Left ventricle myocardium superior (tissue), 1 donor: ENCODE measurements at regions not wholly inside any gene's neighbourhood (a gene's known extent, or its start where the extent isn't known, plus 50 kb on each side); places are given as distances from the start of the nearest gene placed in this dataset.
A peak's percentile ranks its signal among the peaks of the same experiment; 100 is the strongest.

ENCODE experiments used
- ATAC-seq: fragments of 200-7000 bp; cut with Tn5 transposase; one replicate; pipeline ENCODE4 v1.9.1; 2020; ENCODE audit warnings: mild to moderate bottlenecking, moderate library complexity
- DNase-seq: peaks from one replicate; pipeline ENCODE4 v3.0.0-alpha.2; 2020
- intact Hi-C: fragments of 100-400 bp; cut with micrococcal nuclease; formaldehyde crosslinking; loops from one replicate; pipeline ENCODE4 v1.11.0; 2022
- donor health status: DM: no; HTN: yes; CAD: no; lungs with severe emphysema.

- intact Hi-C loops, result no loop called here
- ATAC-seq, result no peak
- no peak for DNase-seq
Observed at GRCh38 chr15:70203981-70204560, 106.4 kb upstream of the TLE3 start.

DNA sequence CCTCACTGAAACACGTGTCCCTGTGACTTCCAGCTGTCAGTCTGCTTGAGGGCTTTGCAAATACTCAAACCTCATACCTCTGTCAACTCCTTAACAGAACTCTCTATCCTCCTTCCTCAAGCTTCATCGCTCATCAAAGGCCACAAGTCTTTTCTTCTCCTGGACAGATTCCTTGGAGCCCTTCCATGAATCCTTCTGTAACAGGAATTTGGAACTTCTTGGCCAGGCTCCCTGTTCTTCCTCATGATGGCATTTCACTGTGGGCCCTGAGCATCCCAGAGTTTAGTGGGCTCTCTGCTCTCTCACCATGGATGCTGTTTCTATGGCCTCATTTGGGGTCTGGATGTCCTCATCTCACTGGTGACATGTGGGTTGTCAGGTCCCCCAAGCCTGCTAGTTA is 105.0 kb upstream of the TLE3 start:
- ATAC-seq (no peak), DNase-seq (no peak)
- intact Hi-C loops, result no loop called here

DNA sequence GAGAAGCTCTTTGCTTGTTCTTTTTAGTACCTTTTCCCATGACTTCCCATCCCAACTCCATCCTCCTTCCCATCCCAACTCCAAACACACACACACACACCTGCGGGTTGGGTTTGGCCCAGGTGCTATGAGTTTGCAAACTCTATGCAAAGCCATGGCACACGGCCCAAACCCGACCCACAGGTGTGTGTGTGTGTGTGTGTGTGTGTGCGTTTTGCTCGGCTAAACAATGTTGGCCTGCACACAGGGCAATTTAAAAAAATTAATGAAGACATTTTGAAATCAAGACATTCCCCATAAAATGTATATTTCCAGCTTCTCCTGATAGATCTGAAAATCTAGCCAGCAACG is 103.7 kb upstream of the TLE3 start:
- DNase-seq, result no peak
- intact Hi-C loops, result no loop called here

DNA sequence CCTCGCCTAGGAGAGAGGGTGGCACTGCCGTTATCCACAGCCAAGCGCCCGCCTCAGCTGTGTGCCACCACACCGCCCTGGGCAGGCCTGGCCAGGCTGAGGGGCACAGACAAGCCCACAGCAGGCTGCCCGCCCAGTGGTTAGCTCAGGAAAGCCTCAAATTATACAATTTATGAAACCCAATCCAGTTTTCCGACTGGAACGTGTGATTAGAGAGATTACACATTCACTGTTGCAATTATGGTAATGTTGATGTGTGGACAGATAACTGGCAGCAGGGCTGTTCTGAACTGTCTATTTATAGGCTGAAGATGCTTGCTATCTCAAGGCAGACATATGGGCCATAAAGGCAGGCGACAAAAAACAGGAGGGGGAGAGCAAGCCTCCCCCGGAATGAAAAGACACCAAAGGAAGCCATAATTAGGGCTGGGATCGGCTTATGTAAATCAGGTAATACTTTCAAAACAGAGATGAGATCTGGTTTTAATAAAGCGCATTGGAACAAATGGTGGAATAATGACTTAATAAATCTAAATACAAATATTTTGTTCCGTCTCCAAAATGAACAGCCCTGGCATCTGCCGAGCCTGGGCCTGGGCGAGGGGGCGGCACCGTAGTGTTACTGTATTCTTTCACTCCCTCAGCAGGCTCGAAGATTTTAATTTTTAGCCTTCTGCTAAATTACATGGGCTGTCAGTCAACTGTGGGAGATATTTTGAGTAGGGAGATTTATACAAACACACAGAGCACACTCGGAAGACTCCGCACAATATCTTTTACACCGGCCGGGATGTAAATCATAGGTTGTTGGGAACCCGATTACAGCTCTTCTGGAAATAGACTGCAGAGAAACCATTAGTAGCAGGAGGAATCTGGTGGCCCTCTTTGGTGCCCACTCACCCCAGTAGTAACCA is 103.1 kb upstream of the TLE3 start:
- DNase-seq (no peak), ATAC-seq (no peak)
- intact Hi-C loops, result no loop called here

More for the DNA sequence above, 103.7 kb upstream of the TLE3 start:
- ATAC-seq, result no peak

GRCh38 chr15:70199540-70200410 is 102.1 kb upstream of the TLE3 start:
- DNase-seq (no peak), ATAC-seq (no peak)
- intact Hi-C loops, result no loop called here

- DNase-seq (no peak), ATAC-seq (no peak)
- intact Hi-C loops, result no loop called here
Observed at GRCh38 chr15:70199124-70199482, 101.4 kb upstream of the TLE3 start.

DNA sequence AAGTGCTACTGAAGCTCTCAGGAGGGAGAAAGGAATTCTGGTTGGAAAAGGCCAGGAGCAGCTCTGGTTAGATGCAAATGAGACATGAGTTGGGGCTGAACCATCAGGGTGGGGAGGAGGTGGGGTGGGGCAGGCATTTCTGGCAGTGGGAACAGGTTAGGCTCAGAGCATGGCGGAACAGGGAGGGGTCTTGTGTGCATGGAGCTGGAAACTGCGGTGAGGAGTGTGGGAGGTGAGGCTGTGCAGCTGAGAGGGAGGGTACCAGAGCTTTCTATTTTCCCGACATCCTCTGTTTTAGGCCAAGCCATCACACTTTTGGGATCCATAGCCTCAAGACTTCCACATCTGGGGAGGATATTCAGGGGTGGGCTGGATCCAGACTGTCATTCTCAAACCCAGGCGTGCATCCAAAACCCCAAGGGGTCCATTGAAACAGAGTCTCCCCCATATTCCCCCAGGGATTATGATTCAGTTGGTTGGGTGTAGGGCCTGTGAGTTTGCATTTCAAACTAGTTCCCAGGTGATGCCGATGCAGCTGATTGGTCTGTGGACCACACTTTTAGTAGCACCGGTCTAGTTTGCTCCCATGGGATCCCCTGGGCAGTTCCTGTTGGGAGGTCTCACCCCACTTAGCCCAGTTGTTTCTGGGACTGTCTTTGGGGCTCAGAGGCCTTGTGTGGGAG is 100.9 kb upstream of the TLE3 start:
- intact Hi-C loops, result no loop called here
- ATAC-seq, result no peak
- no peak for DNase-seq

- ATAC-seq, result no peak
- intact Hi-C loops, result no loop called here
- no peak for DNase-seq
Observed at GRCh38 chr15:70197945-70198361, 100.2 kb upstream of the TLE3 start.

- intact Hi-C loops, result no loop called here
- ATAC-seq, result no peak
- no peak for DNase-seq
Observed at GRCh38 chr15:70197318-70197944, 99.7 kb upstream of the TLE3 start.

DNA sequence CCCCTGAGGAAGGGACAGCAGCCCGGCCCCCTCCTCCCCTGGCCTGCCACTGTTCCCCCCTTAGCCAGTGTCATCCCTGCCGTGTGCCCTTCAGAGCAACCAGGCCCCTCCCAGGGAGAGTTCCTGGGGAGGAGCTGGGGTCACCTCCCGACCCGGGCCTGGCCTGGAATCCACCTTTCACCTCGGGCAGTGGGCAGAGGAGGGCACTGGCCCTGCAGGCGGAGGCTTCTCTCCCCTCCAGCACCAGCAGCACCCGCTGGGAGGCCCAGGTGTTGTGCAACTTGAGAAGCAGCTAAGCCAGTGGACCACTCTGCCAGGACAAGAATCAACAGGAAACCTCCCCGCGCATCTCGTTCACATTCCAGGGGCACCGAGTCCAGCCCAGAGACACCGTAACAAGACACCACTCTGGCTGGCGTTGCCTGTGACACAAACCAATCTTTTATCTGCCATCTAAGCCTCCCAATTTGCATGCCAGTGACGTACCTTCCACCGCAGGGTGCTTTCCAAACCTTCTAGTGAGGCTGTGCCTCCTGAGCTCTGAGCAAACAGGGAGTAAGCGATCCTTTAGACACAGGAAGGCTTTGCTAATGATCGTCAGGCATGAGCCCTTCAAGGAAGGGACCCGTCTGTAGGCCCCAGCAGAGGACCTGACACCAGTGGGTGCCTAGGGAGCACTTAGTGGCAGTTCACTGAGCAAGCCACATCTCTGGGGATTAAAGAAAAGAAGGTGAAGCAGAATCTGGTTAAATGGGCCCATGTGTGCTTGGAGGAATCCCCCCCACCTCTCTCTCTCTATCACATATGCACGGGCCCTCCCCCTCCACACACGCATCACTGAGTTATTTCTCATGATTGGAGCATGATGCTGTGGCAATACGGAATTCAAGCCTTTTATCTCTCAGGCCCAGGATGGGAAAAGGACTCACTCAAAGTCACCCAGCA is 98.9 kb upstream of the TLE3 start:
- intact Hi-C loops, result no loop called here
- no peak for DNase-seq
- ATAC-seq, result peak; percentile 4

DNA sequence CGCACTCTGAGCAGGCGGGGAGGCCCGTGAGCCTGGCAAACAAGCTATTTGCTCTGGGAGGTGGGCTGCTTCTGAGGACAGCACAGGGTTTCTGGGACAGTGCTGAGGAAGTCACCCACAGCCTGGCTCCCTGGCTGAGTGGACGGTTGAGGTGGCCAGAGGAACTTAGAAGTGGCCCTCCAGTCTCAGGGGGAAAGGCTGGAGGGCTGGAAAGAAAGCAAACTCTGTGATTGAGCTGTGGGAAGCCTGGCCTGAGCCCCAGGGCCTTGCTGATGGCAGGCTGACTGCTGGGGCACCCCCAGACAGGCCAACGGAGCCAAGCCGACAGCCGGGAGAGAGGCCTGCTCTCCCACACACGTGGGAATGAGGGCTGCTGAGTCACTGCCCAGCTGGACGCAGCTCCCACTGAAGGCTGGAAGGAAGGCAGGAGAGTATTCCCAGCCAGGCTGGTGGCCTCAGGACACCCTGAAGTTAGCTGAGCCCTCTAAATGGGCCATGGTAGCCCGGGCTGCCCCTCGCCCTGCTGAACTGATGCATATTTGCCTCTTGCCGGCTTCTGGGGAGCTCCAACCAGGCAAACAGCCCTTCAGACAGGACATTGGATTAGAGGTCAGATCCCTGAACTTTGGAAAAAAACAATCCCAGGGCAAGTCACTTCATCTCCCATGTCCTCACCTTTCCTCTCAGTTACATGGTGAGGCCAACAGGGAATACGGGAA is 98.0 kb upstream of the TLE3 start:
- intact Hi-C loops, result no loop called here
- DNase-seq, result peak; percentile 88
- peak; percentile 96 for ATAC-seq

DNA sequence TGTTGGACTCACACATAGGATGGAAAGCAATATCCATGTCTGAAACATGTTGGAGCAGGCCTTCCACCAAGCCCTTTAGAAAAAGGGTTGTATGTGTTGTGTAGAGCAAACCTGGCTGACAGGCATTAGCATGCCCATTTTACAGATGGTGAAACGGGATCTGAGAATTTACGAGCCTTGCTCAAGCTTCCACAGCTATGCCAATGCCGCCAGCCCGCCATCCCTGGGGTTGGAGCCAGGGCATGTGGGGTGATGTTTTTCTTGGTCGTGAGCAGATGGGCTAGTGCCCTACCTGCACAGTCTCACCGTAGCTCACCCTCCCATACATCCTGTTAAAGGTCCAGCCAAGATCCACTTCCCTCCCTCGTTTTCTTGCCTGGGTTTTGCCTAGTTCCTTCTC is 97.5 kb upstream of the TLE3 start:
- intact Hi-C loops, result no loop called here
- ATAC-seq (no peak), DNase-seq (no peak)

DNA sequence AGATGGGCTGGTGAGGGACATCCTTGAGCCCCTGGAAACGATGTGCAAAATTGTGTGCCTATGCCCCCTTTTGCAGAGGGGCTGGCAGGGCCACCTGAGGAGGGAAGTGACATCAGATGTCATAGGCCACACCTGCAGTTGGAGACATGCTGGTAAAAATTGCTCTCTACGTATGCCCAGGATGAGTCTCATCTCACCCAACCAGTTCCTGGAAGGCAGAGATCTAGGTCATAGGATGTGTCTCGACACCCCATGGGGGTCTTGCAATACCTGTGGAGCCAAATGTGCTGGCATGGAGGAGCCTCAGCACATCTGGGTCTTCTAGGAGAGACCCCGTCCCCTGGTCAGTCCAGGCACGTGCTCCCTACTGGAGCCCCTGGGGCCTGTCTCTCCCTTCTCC is 96.5 kb upstream of the TLE3 start:
- ATAC-seq (no peak), DNase-seq (no peak)
- intact Hi-C loops, result no loop called here

- DNase-seq (no peak), ATAC-seq (no peak)
- intact Hi-C loops, result no loop called here
Observed at GRCh38 chr15:70193734-70194133, 96.0 kb upstream of the TLE3 start.

DNA sequence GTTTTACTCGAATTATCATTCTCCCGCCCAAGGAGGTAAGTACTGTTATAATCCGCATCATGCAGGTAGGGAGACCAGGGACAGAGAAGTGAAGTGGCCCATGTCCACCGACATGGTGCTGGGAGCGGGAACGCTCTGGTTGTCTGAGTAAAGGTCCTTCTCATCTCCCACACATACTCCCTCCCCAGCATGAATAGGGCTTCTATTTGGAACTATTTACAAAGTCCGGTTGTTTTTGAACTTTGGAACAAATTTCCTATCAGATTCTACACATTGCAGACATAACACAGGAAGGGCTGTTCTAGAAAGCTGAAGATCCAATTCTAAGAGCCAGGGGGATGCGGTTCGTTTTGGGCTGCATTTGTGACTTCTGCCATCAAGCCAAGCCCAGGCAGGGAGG is 94.8 kb upstream of the TLE3 start:
- intact Hi-C loops, result no loop called here
- no peak for DNase-seq
- ATAC-seq, result no peak

DNA sequence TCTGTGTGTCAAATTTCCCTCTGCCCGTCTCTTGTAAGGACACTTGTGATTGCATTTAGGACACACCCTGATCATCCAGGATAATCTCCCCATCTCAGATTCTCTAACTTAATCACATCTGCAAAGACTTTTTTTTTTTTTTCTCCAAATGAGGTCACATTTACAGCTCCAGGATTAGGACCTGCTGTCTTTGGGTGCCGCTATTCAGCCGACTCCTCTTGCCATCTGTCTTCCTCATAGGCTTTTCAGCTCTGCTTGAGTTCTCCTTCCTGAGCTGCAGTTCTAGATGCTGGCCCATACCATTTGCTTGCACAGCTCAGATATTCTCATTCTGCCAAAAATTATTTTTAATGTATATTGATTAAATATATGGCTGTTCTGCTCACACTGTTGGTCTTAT is 94.3 kb upstream of the TLE3 start:
- no peak for DNase-seq

GRCh38 chr15:70190965-70191364 is 93.2 kb upstream of the TLE3 start:
- ATAC-seq (no peak), DNase-seq (no peak)
- intact Hi-C loops, result no loop called here

More for the DNA sequence above, 94.3 kb upstream of the TLE3 start:
- intact Hi-C loops, result no loop called here
- no peak for ATAC-seq
